ENCODE measurements at regions not wholly inside any gene's neighbourhood (a gene's known extent, or its start where the extent isn't known, plus 50 kb on each side); places are given as distances from the start of the nearest gene placed in this dataset.

GRCh38 chr5:74250304-74251102, 390.0 kb downstream of the ENC1 start:
- no peak for DNase-seq (ENCODE audit: extremely low read depth in 1 of 2, low read depth in 1 of 2)

GRCh38 chr5:74248576-74248975, 392.0 kb downstream of the ENC1 start:
- no peak for DNase-seq (ENCODE audit: extremely low read depth in 1 of 2, low read depth in 1 of 2)

DNA sequence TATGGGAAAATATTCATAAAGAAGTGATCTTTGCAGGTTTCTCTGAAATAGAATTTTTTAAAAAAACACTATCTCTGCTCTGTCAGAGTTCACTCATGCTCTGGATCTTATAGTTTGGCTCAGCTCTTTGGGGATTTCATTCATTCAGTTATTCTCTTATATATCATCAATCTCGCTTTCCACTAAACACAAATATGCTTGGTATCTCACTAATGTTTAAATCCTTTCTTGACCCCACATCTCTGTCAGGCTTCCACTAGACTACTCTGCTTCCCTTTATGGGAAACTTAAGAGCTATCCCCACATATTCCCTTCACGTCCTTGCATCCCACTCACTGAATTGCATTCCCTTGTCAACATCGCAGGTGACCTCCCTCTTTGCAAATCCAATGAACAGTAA, 396.1 kb downstream of the ENC1 start:
- no peak for DNase-seq (ENCODE audit: extremely low read depth in 1 of 2, low read depth in 1 of 2)

DNA sequence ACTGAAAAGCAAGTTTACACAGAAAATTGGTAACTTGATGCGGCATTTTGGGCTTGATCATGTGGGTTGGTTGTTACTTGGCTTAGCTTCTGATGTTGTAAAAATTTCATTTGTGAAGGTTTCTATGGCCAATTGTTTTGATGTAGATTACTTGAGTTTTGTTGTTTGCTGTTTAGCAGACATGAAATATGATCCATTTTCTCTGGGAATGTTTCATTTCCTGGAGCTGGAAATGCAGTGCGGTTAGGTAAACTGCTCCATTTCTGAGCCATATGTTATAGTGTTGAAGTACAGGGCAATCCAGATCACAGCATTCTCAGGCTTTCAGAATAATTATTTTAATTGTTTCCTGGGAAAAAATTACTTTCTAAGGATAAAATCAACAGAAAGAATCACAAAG, 396.9 kb downstream of the ENC1 start:
- no peak for DNase-seq (ENCODE audit: extremely low read depth in 1 of 2, low read depth in 1 of 2)

DNA sequence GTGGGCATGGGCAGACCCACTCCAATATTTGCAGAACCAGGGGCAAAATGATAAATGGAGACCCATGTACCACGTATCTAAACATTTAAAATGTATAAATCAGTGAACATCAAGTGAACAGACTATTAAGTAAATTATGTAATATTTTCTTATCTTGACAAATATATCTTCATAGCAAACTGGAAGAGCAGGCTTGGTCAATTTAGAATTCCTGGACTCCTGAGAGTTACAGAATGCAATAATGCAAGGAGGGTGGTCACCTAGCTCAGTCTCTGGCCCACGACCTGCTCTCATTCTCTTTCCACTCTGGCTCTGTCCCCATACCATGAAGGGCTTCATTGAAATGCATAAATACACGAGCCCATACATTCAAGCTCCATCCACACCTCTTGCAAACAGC, 398.0 kb downstream of the ENC1 start:
- no peak for DNase-seq (ENCODE audit: extremely low read depth in 1 of 2, low read depth in 1 of 2)

DNA sequence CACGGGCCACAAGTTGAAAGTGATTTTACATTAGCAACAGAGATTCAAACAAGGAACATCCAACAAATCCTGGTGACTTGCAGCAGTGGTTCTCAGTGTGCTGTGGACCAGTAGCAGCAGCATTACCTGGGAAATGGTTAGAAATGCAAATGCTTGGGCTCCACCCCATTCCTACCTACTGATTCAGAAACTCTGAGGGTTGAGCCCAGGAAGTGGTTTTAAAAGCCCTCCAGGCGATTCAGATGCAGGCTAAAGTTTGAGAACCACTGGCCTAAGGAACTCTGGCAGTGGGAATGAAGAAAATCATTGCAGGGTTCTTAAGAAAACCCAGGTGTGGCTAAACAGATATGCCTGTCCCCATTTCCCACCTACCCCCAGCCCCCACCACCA, 398.8 kb downstream of the ENC1 start:
- no peak for DNase-seq (ENCODE audit: extremely low read depth in 1 of 2, low read depth in 1 of 2)

- DNase-seq (ENCODE audit: extremely low read depth in 1 of 2, low read depth in 1 of 2): no peak
Observed at GRCh38 chr5:74240783-74241750, 399.5 kb downstream of the ENC1 start.

DNA sequence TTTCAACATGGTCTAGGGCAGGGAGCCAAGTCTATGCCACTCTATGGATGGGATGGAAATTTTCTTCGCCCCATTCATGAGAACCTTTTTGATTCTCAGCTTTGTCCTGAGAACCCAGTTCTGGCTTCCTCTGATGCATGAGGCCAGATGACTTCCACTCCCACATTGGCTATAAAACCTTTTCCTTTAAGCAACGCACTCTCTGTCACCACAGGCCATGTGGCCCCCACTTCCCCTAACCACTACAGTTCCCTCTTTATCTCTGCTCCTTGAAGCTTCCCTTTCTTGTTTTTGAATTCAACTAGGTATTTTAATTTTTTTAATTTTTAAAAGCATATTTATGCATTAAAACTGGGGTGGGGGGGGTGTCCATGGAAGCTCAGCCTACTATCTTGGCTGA, 401.3 kb downstream of the ENC1 start:
- DNase-seq (ENCODE audit: extremely low read depth in 1 of 2, low read depth in 1 of 2): no peak

- no peak for DNase-seq (ENCODE audit: extremely low read depth in 1 of 2, low read depth in 1 of 2)
Observed at GRCh38 chr5:74237571-74238145, 402.9 kb downstream of the ENC1 start.

DNA sequence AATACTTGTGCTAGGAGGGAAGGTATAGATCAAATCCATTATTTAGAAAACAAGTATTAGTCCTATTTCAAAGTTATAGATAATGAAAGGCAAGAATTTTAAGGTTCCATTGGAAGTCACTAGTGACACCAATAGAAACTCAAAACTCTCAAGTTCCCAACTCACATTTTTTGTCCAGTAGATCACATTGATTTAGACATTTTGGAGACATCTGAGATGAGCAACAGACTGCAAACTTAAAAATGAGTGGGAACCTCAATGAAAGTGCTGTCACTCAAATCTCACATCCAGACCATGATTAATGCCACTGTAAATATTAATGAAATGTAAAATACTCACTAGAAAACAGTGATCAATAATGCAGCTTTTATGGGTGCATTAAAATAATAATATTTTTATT, 405.0 kb downstream of the ENC1 start:
- no peak for DNase-seq (ENCODE audit: extremely low read depth in 1 of 2, low read depth in 1 of 2)

- no peak for DNase-seq (ENCODE audit: extremely low read depth in 1 of 2, low read depth in 1 of 2)
Observed at GRCh38 chr5:74233571-74233970, 407.0 kb downstream of the ENC1 start.

GRCh38 chr5:74233091-74233490, 407.4 kb downstream of the ENC1 start:
- no peak for DNase-seq (ENCODE audit: extremely low read depth in 1 of 2, low read depth in 1 of 2)

GRCh38 chr5:74232276-74232675, 408.3 kb downstream of the ENC1 start:
- no peak for DNase-seq (ENCODE audit: extremely low read depth in 1 of 2, low read depth in 1 of 2)

- DNase-seq (ENCODE audit: extremely low read depth in 1 of 2, low read depth in 1 of 2): no peak
Observed at GRCh38 chr5:74231697-74232096, 408.8 kb downstream of the ENC1 start.

GRCh38 chr5:74226716-74227485, 413.6 kb downstream of the ENC1 start:
- DNase-seq (ENCODE audit: extremely low read depth in 1 of 2, low read depth in 1 of 2): no peak

DNA sequence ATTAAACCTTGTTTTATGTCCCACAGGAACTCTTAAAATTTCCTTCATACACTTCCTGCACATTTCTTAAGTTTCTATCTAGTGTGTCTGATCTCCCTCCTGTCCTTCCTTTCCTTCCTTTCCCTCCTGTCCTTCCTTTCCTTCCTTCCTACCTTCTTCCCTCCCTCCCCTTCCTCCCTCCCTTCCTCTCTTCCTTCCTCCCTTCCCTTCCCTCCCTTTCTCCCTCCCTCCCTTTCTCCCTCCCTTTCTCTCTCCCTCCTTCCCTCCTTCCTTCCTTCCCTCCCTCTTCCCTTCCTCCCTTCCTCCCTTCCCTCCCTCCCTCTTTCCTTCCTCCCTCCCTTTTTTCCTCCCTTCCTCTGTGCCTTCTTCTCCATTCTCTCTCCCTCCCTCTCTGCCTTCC, 414.9 kb downstream of the ENC1 start:
- no peak for DNase-seq (ENCODE audit: extremely low read depth in 1 of 2, low read depth in 1 of 2)

DNA sequence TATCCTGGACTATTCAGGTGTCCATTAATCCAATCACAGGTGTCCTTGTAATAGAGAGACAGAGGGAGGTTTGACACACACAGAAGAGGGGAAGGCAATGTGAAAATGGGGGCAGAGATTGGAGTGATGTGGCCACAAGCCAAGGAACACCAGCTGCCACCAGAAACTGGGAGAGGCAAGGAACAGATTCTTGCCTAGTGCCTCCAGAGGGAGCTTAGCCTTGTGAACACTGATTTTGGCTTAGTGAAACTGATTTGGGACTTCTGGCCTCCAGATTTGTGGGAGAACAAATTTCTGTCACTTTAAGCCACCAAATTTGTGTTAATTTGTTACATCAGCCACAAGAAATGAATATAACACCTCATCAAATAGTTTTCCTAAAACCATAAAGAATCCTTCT, 416.2 kb downstream of the ENC1 start:
- DNase-seq (ENCODE audit: extremely low read depth in 1 of 2, low read depth in 1 of 2): no peak

- no peak for DNase-seq (ENCODE audit: extremely low read depth in 1 of 2, low read depth in 1 of 2)
Observed at GRCh38 chr5:74222806-74223205, 417.7 kb downstream of the ENC1 start.

- DNase-seq (ENCODE audit: extremely low read depth in 1 of 2, low read depth in 1 of 2): no peak
Observed at GRCh38 chr5:74221413-74221812, 419.1 kb downstream of the ENC1 start.

GRCh38 chr5:74216012-74216411, 424.5 kb downstream of the ENC1 start:
- no peak for DNase-seq (ENCODE audit: extremely low read depth in 1 of 2, low read depth in 1 of 2)

GRCh38 chr5:74212336-74212735, 428.2 kb downstream of the ENC1 start:
- DNase-seq (ENCODE audit: extremely low read depth in 1 of 2, low read depth in 1 of 2): no peak
